GM23338 (cell line): ENCODE measurements at regions not wholly inside any gene's neighbourhood (a gene's known extent, or its start where the extent isn't known, plus 50 kb on each side); places are given as distances from the start of the nearest gene placed in this dataset.

Experiments
- ATAC-seq: fragments of 200-7000 bp; cut with Tn5 transposase; 3 replicates; pipeline ENCODE4 v1.9.1; 2020
- DNase-seq: peaks from one replicate; pipeline ENCODE4 v3.0.0-alpha.2; 2015; ENCODE audit warnings: low spot score
- H2AFZ ChIP-seq: fragments of 200-600 bp; sonication (generic); 2 replicates; pipeline ENCODE4 v1.8.0; 2016; ENCODE audit warnings: antibody characterized with exemption, mild to moderate bottlenecking, moderate library complexity
- H3F3A ChIP-seq: fragments of 200-600 bp; sonication (generic); replicated peaks from 2 replicates; pipeline ENCODE4 v1.8.0; 2017; ENCODE audit warnings: antibody characterized with exemption, mixed run types, low read depth
- H3K27ac ChIP-seq: fragments of 200-600 bp; sonication (generic); 2 replicates; pipeline ENCODE4 v1.6.1; 2016; ENCODE audit warnings: low read depth
- H3K27me3 ChIP-seq: fragments of 200-600 bp; sonication (generic); 2 replicates; pipeline ENCODE4 v1.8.0; 2016; ENCODE audit warnings: mild to moderate bottlenecking, mixed run types, moderate library complexity; ENCODE audit not compliant: insufficient read depth
- H3K36me3 ChIP-seq: fragments of 200-600 bp; sonication (generic); 2 replicates; pipeline ENCODE4 v1.8.0; 2016; ENCODE audit warnings: mild to moderate bottlenecking; ENCODE audit not compliant: insufficient read depth
- H3K4me1 ChIP-seq: fragments of 200-600 bp; sonication (generic); 2 replicates; pipeline ENCODE4 v1.8.0; 2016; ENCODE audit warnings: mild to moderate bottlenecking, moderate library complexity; ENCODE audit not compliant: insufficient read depth
- H3K4me2 ChIP-seq: fragments of 200-600 bp; sonication (generic); 2 replicates; pipeline ENCODE4 v1.7.1; 2017; ENCODE audit warnings: mixed run types
- H3K4me3 ChIP-seq: fragments of 200-600 bp; sonication (generic); 2 replicates; pipeline ENCODE4 v1.6.1; 2016; ENCODE audit warnings: mixed run types
- H3K79me2 ChIP-seq: fragments of 200-600 bp; sonication (generic); replicated peaks from 2 replicates; pipeline ENCODE4 v1.8.0; 2017; ENCODE audit warnings: mild to moderate bottlenecking; ENCODE audit not compliant: insufficient read depth
- H3K9me2 ChIP-seq: fragments of 200-600 bp; sonication (generic); 2 replicates; pipeline ENCODE4 v1.8.0; 2017; ENCODE audit not compliant: insufficient read depth
- H4K20me1 ChIP-seq: fragments of 200-600 bp; sonication (generic); replicated peaks from 2 replicates; pipeline ENCODE4 v1.8.0; 2017; ENCODE audit warnings: mild to moderate bottlenecking; ENCODE audit not compliant: insufficient read depth
- H3K27ac Mint-ChIP-seq: 2 replicates; pipeline ENCODE4 v1.8.0; 2020; ENCODE audit warnings: inconsistent platforms, mild to moderate bottlenecking, moderate library complexity, mixed read lengths
- H3K27me3 Mint-ChIP-seq: 3 replicates; pipeline ENCODE4 v1.8.0; 2022; ENCODE audit warnings: low read depth, mild to moderate bottlenecking, moderate library complexity, mixed read lengths, inconsistent platforms; ENCODE audit not compliant: insufficient read depth, poor library complexity
- H3K36me3 Mint-ChIP-seq: 3 replicates; pipeline ENCODE4 v1.8.0; 2021; ENCODE audit warnings: low read depth, mild to moderate bottlenecking, inconsistent platforms, moderate library complexity, mixed read lengths
- H3K4me1 Mint-ChIP-seq: 3 replicates; pipeline ENCODE4 v1.8.0; 2020; ENCODE audit warnings: mild to moderate bottlenecking, inconsistent platforms, mixed read lengths
- H3K4me3 Mint-ChIP-seq: 3 replicates; pipeline ENCODE4 v1.8.0; 2021; ENCODE audit warnings: moderate library complexity, mild to moderate bottlenecking, inconsistent platforms, mixed read lengths
- H3K9me3 Mint-ChIP-seq: 3 replicates; pipeline ENCODE4 v1.8.0; 2020; ENCODE audit warnings: moderate library complexity, mild to moderate bottlenecking, inconsistent platforms, mixed read lengths
- CREB1 ChIP-seq: fragments of 250-450 bp; sonication (Bioruptor Pico); IDR thresholded peaks from 2 replicates; pipeline ENCODE4 v1.5.0; 2020; ENCODE audit warnings: low read depth, mild to moderate bottlenecking, moderate library complexity
- CTCF ChIP-seq, 2 experiments: fragments of 200-600 bp in 1 of 2; sonication (generic) in 1 of 2; conservative IDR thresholded peaks; 2 replicates each; pipeline versions ENCODE4 v1.5.1 to v1.6.1; 2016 to 2017; ENCODE audit warnings: antibody characterized with exemption in 2 of 2, low read depth in 2 of 2, mild to moderate bottlenecking in 2 of 2, moderate library complexity in 1 of 2
- EZH2 ChIP-seq: fragments of 200-600 bp; sonication (generic); IDR thresholded peaks from one replicate; pipeline ENCODE4 v1.8.0; 2017; ENCODE audit warnings: antibody characterized with exemption, mild to moderate bottlenecking, low read depth; ENCODE audit not compliant: unreplicated experiment
- EZH2phosphoT487 ChIP-seq: fragments of 200-600 bp; sonication (generic); IDR thresholded peaks from one replicate; pipeline ENCODE4 v1.8.1; 2018; ENCODE audit warnings: antibody characterized with exemption; ENCODE audit not compliant: unreplicated experiment
- STAT1 ChIP-seq: IDR thresholded peaks from one replicate; pipeline ENCODE4 v1.6.1; 2016; ENCODE audit warnings: antibody characterized with exemption; ENCODE audit not compliant: unreplicated experiment
- ZNF114 ChIP-seq: fragments of 250-450 bp; sonication (Bioruptor Pico); IDR thresholded peaks from 2 replicates; pipeline ENCODE4 v1.5.0; 2020; ENCODE audit warnings: mild to moderate bottlenecking, moderate library complexity
- ZNF331 ChIP-seq: fragments of 250-450 bp; sonication (Bioruptor Pico); IDR thresholded peaks from 2 replicates; pipeline ENCODE4 v1.5.0; 2020; ENCODE audit warnings: low read depth, mild to moderate bottlenecking, moderate library complexity
- TF ChIP-seq, protein P1 (sequence below): IDR thresholded peaks from one replicate; pipeline ENCODE4 v1.6.1; 2018; ENCODE audit warnings: antibody characterized with exemption; ENCODE audit not compliant: unreplicated experiment

GRCh38 chr11:80086496-80087055 lies 645.7 kb upstream of the TENM4 start (continued):
- TF ChIP-seq ZNF331 (CRISPR knock-in tag) (no peak), EZH2 (no peak)
- TF ChIP-seq, protein P1, sequence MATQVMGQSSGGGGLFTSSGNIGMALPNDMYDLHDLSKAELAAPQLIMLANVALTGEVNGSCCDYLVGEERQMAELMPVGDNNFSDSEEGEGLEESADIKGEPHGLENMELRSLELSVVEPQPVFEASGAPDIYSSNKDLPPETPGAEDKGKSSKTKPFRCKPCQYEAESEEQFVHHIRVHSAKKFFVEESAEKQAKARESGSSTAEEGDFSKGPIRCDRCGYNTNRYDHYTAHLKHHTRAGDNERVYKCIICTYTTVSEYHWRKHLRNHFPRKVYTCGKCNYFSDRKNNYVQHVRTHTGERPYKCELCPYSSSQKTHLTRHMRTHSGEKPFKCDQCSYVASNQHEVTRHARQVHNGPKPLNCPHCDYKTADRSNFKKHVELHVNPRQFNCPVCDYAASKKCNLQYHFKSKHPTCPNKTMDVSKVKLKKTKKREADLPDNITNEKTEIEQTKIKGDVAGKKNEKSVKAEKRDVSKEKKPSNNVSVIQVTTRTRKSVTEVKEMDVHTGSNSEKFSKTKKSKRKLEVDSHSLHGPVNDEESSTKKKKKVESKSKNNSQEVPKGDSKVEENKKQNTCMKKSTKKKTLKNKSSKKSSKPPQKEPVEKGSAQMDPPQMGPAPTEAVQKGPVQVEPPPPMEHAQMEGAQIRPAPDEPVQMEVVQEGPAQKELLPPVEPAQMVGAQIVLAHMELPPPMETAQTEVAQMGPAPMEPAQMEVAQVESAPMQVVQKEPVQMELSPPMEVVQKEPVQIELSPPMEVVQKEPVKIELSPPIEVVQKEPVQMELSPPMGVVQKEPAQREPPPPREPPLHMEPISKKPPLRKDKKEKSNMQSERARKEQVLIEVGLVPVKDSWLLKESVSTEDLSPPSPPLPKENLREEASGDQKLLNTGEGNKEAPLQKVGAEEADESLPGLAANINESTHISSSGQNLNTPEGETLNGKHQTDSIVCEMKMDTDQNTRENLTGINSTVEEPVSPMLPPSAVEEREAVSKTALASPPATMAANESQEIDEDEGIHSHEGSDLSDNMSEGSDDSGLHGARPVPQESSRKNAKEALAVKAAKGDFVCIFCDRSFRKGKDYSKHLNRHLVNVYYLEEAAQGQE: no peak

DNA sequence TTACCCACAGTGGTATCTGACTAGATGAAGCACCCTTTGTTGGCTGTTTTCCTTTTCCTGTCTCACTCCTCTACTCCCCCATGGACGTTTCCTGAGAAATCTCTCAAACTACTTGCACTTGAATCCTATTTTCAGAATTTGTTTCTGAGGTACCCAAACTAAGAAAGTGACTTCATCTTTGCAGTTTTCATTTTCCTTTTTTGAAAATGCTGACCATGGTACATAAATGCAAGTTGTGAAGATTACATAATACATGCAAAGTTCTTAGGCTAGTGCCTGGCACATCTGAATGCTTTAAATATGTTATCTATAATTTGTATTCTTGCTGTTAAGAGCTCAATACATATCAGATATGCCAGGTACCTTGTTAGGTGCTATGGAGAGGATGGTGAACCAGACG lies 644.7 kb upstream of the TENM4 start:
- H3K27ac ChIP-seq: no peak overlapping the region
- H3K4me3 ChIP-seq: no peak overlapping the region
- Mint-ChIP-seq H3K36me3 (no peaks in the 10 kb centered on the region), H3K4me3 (no peak overlapping the region), H3K27me3 (no peaks in the 10 kb centered on the region), H3K27ac (no peak overlapping the region), H3K4me1 (peaks cover 6% of the 10 kb centered on the region; the same call in 2 of the 3 replicates), H3K9me3 (no peaks in the 10 kb centered on the region)
- H3K27me3 ChIP-seq: no peaks in the 10 kb centered on the region
- H2AFZ ChIP-seq: no peak overlapping the region
- H3F3A ChIP-seq: no peaks in the 10 kb centered on the region
- H3K36me3 ChIP-seq: no peaks in the 10 kb centered on the region
- no peak for TF ChIP-seq CREB1 (CRISPR knock-in tag)
- TF ChIP-seq ZNF114 (CRISPR knock-in tag): no peak
- H3K4me1 ChIP-seq: no peaks in the 10 kb centered on the region
- H4K20me1 ChIP-seq: no peaks in the 10 kb centered on the region
- no peak overlapping the region for H3K4me2 ChIP-seq
- H3K79me2 ChIP-seq: no peaks in the 10 kb centered on the region
- ATAC-seq: no peak
- H3K9me2 ChIP-seq: no peaks in the 10 kb centered on the region
- DNase-seq: no peak

- no peaks in the 10 kb centered on the region for H3K4me1 ChIP-seq
- peaks cover 6% of the 10 kb centered on the region; the same call in 2 of the 3 replicates for H3K4me1 Mint-ChIP-seq
- H3K79me2 ChIP-seq: no peaks in the 10 kb centered on the region
- no peak overlapping the region for H3K27ac Mint-ChIP-seq
- no peak for TF ChIP-seq EZH2
- TF ChIP-seq CTCF (conservative IDR thresholded peaks at IDR 0.05; ENCODE audit: low read depth in 2 of 2): no peak
- TF ChIP-seq EZH2phosphoT487: no peak
- no peak for TF ChIP-seq ZNF331 (CRISPR knock-in tag)
- TF ChIP-seq CREB1 (CRISPR knock-in tag): no peak
- no peak for TF ChIP-seq STAT1
- H3K27me3 ChIP-seq: no peaks in the 10 kb centered on the region
- H2AFZ ChIP-seq: no peak overlapping the region
- no peaks in the 10 kb centered on the region for H3F3A ChIP-seq
- no peak for ATAC-seq
- no peak overlapping the region for H3K27ac ChIP-seq
- no peak overlapping the region for H3K4me2 ChIP-seq
- no peak overlapping the region for H3K4me3 Mint-ChIP-seq
- no peaks in the 10 kb centered on the region for H3K27me3 Mint-ChIP-seq
- no peaks in the 10 kb centered on the region for H4K20me1 ChIP-seq
- H3K36me3 ChIP-seq: no peaks in the 10 kb centered on the region
- H3K4me3 ChIP-seq: no peak overlapping the region
- H3K9me3 Mint-ChIP-seq: no peaks in the 10 kb centered on the region
- H3K36me3 Mint-ChIP-seq: no peaks in the 10 kb centered on the region
- no peak for DNase-seq
- no peaks in the 10 kb centered on the region for H3K9me2 ChIP-seq
Measured at GRCh38 chr11:80084608-80085007, 643.8 kb upstream of the TENM4 start.
